Duodenal mucosa (tissue), 2 donors: ENCODE measurements at regions not wholly inside any gene's neighbourhood (a gene's known extent, or its start where the extent isn't known, plus 50 kb on each side); places are given as distances from the start of the nearest gene placed in this dataset.

Experiments used
- H3K27ac ChIP-seq: one replicate; pipeline ENCODE4 v1.7.0; 2013; ENCODE audit warnings: low read depth, low read length
- H3K27me3 ChIP-seq, 2 donors: one replicate each; pipeline ENCODE4 v1.7.0; 2013; ENCODE audit warnings: low read length in 2 of 2, control low read depth in 1 of 2; ENCODE audit not compliant: insufficient read depth in 2 of 2, control insufficient read depth in 1 of 2
- H3K36me3 ChIP-seq, 2 donors: one replicate each; pipeline ENCODE4 v1.7.0; 2013; ENCODE audit warnings: low read length in 2 of 2, control low read depth in 1 of 2; ENCODE audit not compliant: insufficient read depth in 2 of 2, control insufficient read depth in 1 of 2
- H3K4me1 ChIP-seq, 2 donors: one replicate each; pipeline ENCODE4 v1.7.0; 2013; ENCODE audit warnings: low read length in 2 of 2, control low read depth in 1 of 2; ENCODE audit not compliant: insufficient read depth in 2 of 2, control insufficient read depth in 1 of 2
- H3K4me3 ChIP-seq, 2 donors: one replicate each; pipeline ENCODE4 v1.7.0; 2013; ENCODE audit warnings: low read length in 2 of 2, low read depth in 1 of 2
- H3K9ac ChIP-seq, 2 donors: one replicate each; pipeline ENCODE4 v1.7.0; 2013; ENCODE audit warnings: low read length in 2 of 2, low read depth in 1 of 2
- H3K9me3 ChIP-seq, 2 donors: one replicate each; pipeline ENCODE4 v1.7.0; 2013; ENCODE audit warnings: low read length in 2 of 2, control low read depth in 1 of 2; ENCODE audit not compliant: control insufficient read depth in 1 of 2

GRCh38 chr6:97658090-97658489 is 375.1 kb upstream of the MMS22L start:
- Histone ChIP-seq H3K4me1 (no peaks in the 10 kb centered on the region), H3K36me3 (no peaks in the 10 kb centered on the region), H3K9me3 (no peaks in the 10 kb centered on the region), H3K27me3 (no peaks in the 10 kb centered on the region), H3K4me3 (no peak overlapping the region), H3K9ac (no peak overlapping the region), H3K27ac (no peak overlapping the region)

GRCh38 chr6:97663252-97663651 is 380.2 kb upstream of the MMS22L start:
- Histone ChIP-seq H3K9ac (no peak overlapping the region), H3K4me3 (no peak overlapping the region), H3K9me3 (no peaks in the 10 kb centered on the region)

GRCh38 chr6:97665446-97665845 is 382.4 kb upstream of the MMS22L start:
- Histone ChIP-seq H3K9me3 (no peaks in the 10 kb centered on the region), H3K4me1 (no peaks in the 10 kb centered on the region), H3K4me3 (no peak overlapping the region), H3K27me3 (no peaks in the 10 kb centered on the region), H3K36me3 (no peaks in the 10 kb centered on the region), H3K9ac (no peak overlapping the region), H3K27ac (no peak overlapping the region)

More at GRCh38 chr6:97663252-97663651, 380.2 kb upstream of the MMS22L start:
- H3K36me3 ChIP-seq, result no peaks in the 10 kb centered on the region
- H3K27me3 ChIP-seq, result no peaks in the 10 kb centered on the region
- H3K27ac ChIP-seq, result no peak overlapping the region
- H3K4me1 ChIP-seq, result no peaks in the 10 kb centered on the region

GRCh38 chr6:97666889-97667288 is 383.9 kb upstream of the MMS22L start:
- H3K9me3 ChIP-seq, result no peaks in the 10 kb centered on the region
- no peaks in the 10 kb centered on the region for H3K36me3 ChIP-seq
- H3K9ac ChIP-seq, result no peak overlapping the region
- H3K4me3 ChIP-seq, result no peak overlapping the region
- H3K27me3 ChIP-seq, result no peaks in the 10 kb centered on the region
- H3K27ac ChIP-seq, result no peak overlapping the region
- no peaks in the 10 kb centered on the region for H3K4me1 ChIP-seq

GRCh38 chr6:97668716-97669115 is 385.7 kb upstream of the MMS22L start:
- no peaks in the 10 kb centered on the region for H3K9me3 ChIP-seq

GRCh38 chr6:97669191-97670031 is 386.4 kb upstream of the MMS22L start:
- Histone ChIP-seq H3K27ac (no peak overlapping the region), H3K9ac (no peak overlapping the region), H3K36me3 (no peaks in the 10 kb centered on the region), H3K4me3 (peak overlapping the region; percentile 18 to 19), H3K27me3 (no peaks in the 10 kb centered on the region), H3K4me1 (no peaks in the 10 kb centered on the region), H3K9me3 (no peaks in the 10 kb centered on the region)

More at GRCh38 chr6:97668716-97669115, 385.7 kb upstream of the MMS22L start:
- Histone ChIP-seq H3K9ac (no peak overlapping the region), H3K36me3 (no peaks in the 10 kb centered on the region), H3K4me3 (no peak overlapping the region), H3K27ac (no peak overlapping the region), H3K4me1 (no peaks in the 10 kb centered on the region), H3K27me3 (no peaks in the 10 kb centered on the region)

- Histone ChIP-seq H3K4me1 (no peaks in the 10 kb centered on the region), H3K27me3 (no peaks in the 10 kb centered on the region), H3K27ac (no peak overlapping the region), H3K9ac (no peak overlapping the region), H3K9me3 (no peaks in the 10 kb centered on the region), H3K36me3 (no peaks in the 10 kb centered on the region), H3K4me3 (no peak overlapping the region)
Measured at GRCh38 chr6:97674802-97675201, 391.8 kb upstream of the MMS22L start.

GRCh38 chr6:97677626-97678025 is 394.6 kb upstream of the MMS22L start:
- no peaks in the 10 kb centered on the region for H3K4me1 ChIP-seq
- H3K36me3 ChIP-seq, result no peaks in the 10 kb centered on the region
- H3K27me3 ChIP-seq, result no peaks in the 10 kb centered on the region
- no peaks in the 10 kb centered on the region for H3K9me3 ChIP-seq
- no peak overlapping the region for H3K4me3 ChIP-seq
- no peak overlapping the region for H3K9ac ChIP-seq
- H3K27ac ChIP-seq, result no peak overlapping the region

- no peaks in the 10 kb centered on the region for H3K9me3 ChIP-seq
- H3K27ac ChIP-seq, result no peak overlapping the region
- H3K4me3 ChIP-seq, result no peak overlapping the region
- no peaks in the 10 kb centered on the region for H3K27me3 ChIP-seq
- H3K36me3 ChIP-seq, result no peaks in the 10 kb centered on the region
- H3K4me1 ChIP-seq, result no peaks in the 10 kb centered on the region
- H3K9ac ChIP-seq, result no peak overlapping the region
Measured at GRCh38 chr6:97687916-97688315, 404.9 kb upstream of the MMS22L start.

- Histone ChIP-seq H3K9me3 (no peaks in the 10 kb centered on the region), H3K4me1 (no peaks in the 10 kb centered on the region), H3K9ac (no peak overlapping the region), H3K27me3 (no peaks in the 10 kb centered on the region), H3K27ac (no peak overlapping the region), H3K4me3 (no peak overlapping the region), H3K36me3 (no peaks in the 10 kb centered on the region)
Measured at GRCh38 chr6:97689078-97689754, 406.2 kb upstream of the MMS22L start.
